Hepatocyte (in vitro differentiated cells): ENCODE measurements at regions not wholly inside any gene's neighbourhood (a gene's known extent, or its start where the extent isn't known, plus 50 kb on each side); places are given as distances from the start of the nearest gene placed in this dataset.

Experiments
- DNase-seq: peaks from one replicate; pipeline ENCODE4 v3.0.0-alpha.2; 2016; ENCODE audit warnings: low spot score
- H2AFZ ChIP-seq: fragments of 200-600 bp; sonication (generic); 2 replicates; pipeline ENCODE4 v1.6.0; 2016; ENCODE audit warnings: antibody characterized with exemption, mild to moderate bottlenecking
- H3K27ac ChIP-seq: fragments of 200-600 bp; sonication (generic); 2 replicates; pipeline ENCODE4 v1.5.1; 2016; ENCODE audit warnings: mild to moderate bottlenecking
- H3K27me3 ChIP-seq: fragments of 200-600 bp; sonication (generic); 2 replicates; pipeline ENCODE4 v1.6.1; 2016
- H3K36me3 ChIP-seq: fragments of 200-600 bp; sonication (generic); replicated peaks from 2 replicates; pipeline ENCODE4 v1.5.1; 2016; ENCODE audit warnings: low read depth; ENCODE audit not compliant: insufficient read depth
- H3K4me1 ChIP-seq: fragments of 200-600 bp; sonication (generic); 2 replicates; pipeline ENCODE4 v1.5.1; 2016; ENCODE audit warnings: mild to moderate bottlenecking, moderate library complexity; ENCODE audit not compliant: insufficient read depth
- H3K4me2 ChIP-seq: fragments of 200-600 bp; sonication (generic); 2 replicates; pipeline ENCODE4 v1.6.0; 2016
- H3K4me3 ChIP-seq: fragments of 200-600 bp; sonication (generic); 2 replicates; pipeline ENCODE4 v1.5.1; 2016; ENCODE audit warnings: mild to moderate bottlenecking
- H3K79me2 ChIP-seq: fragments of 200-600 bp; sonication (generic); 2 replicates; pipeline ENCODE4 v1.6.0; 2017; ENCODE audit warnings: mild to moderate bottlenecking
- H3K9me2 ChIP-seq: fragments of 200-600 bp; sonication (generic); replicated peaks from 2 replicates; pipeline ENCODE4 v1.6.0; 2017; ENCODE audit warnings: mild to moderate bottlenecking; ENCODE audit not compliant: insufficient read depth
- H3K9me3 ChIP-seq: fragments of 200-600 bp; sonication (generic); 2 replicates; pipeline ENCODE4 v1.5.1; 2016; ENCODE audit warnings: low read depth, mild to moderate bottlenecking
- H4K20me1 ChIP-seq: fragments of 200-600 bp; sonication (generic); 2 replicates; pipeline ENCODE4 v1.6.0; 2016; ENCODE audit warnings: mild to moderate bottlenecking; ENCODE audit not compliant: insufficient read depth, poor library complexity, severe bottlenecking
- CTCF ChIP-seq: fragments of 200-600 bp; sonication (generic); IDR thresholded peaks from 2 replicates; pipeline ENCODE4 v1.5.1; 2016; ENCODE audit warnings: antibody characterized with exemption, mild to moderate bottlenecking; ENCODE audit not compliant: poor library complexity
- EZH2 ChIP-seq: fragments of 200-600 bp; sonication (generic); IDR thresholded peaks from 2 replicates; pipeline ENCODE4 v1.6.1; 2016; ENCODE audit warnings: antibody characterized with exemption, mild to moderate bottlenecking, borderline replicate concordance
- EZH2phosphoT487 ChIP-seq: fragments of 200-600 bp; sonication (generic); IDR thresholded peaks from one replicate; pipeline ENCODE4 v1.6.1; 2018; ENCODE audit warnings: antibody characterized with exemption, mild to moderate bottlenecking, low read depth, moderate library complexity; ENCODE audit not compliant: unreplicated experiment, severe bottlenecking
- WGBS: methylation state at CpG from one replicate; pipeline ENCODE4 v1.1.6; 2016; ENCODE audit warnings: low lambda C conversion rate; ENCODE audit errors: missing lambda C conversion rate; 5-methylcytosine and 5-hydroxymethylcytosine counted together

- Histone ChIP-seq H3K9me2 (no peaks in the 10 kb centered on the region), H3K4me2 (no peak overlapping the region), H3K4me3 (no peak overlapping the region), H4K20me1 (no peaks in the 10 kb centered on the region), H3K27me3 (no peaks in the 10 kb centered on the region), H2AFZ (no peak overlapping the region), H3K4me1 (peaks cover 6% of the 10 kb centered on the region), H3K9me3 (no peaks in the 10 kb centered on the region), H3K79me2 (no peaks in the 10 kb centered on the region), H3K36me3 (no peaks in the 10 kb centered on the region), H3K27ac (no peak overlapping the region)
- 38% methylated on average over 2 of the region's 2 CpGs for WGBS
- TF ChIP-seq EZH2phosphoT487: no peak
- no peak for TF ChIP-seq CTCF
- DNase-seq: no peak
These were observed 1286.9 kb downstream of the GRIK2 start for GRCh38 chr6:102680413-102680812.

GRCh38 chr6:102679865-102680264, 1286.4 kb downstream of the GRIK2 start:
- H3K36me3 ChIP-seq: no peaks in the 10 kb centered on the region
- H2AFZ ChIP-seq: no peak overlapping the region
- no peaks in the 10 kb centered on the region for H3K27me3 ChIP-seq
- H3K4me2 ChIP-seq: no peak overlapping the region
- no peak overlapping the region for H3K4me3 ChIP-seq
- TF ChIP-seq EZH2: no peak
- no peaks in the 10 kb centered on the region for H4K20me1 ChIP-seq
- peaks cover 6% of the 10 kb centered on the region for H3K4me1 ChIP-seq
- H3K9me3 ChIP-seq: no peaks in the 10 kb centered on the region
- no peak overlapping the region for H3K27ac ChIP-seq
- no peaks in the 10 kb centered on the region for H3K9me2 ChIP-seq
- H3K79me2 ChIP-seq: no peaks in the 10 kb centered on the region
- DNase-seq: no peak
- 21% methylated on average over 1 of the region's 1 CpG for WGBS

GRCh38 chr6:102677225-102677624, 1283.7 kb downstream of the GRIK2 start:
- Histone ChIP-seq H3K36me3 (no peaks in the 10 kb centered on the region), H3K27ac (no peak overlapping the region), H3K4me1 (peaks cover 6% of the 10 kb centered on the region), H4K20me1 (no peaks in the 10 kb centered on the region), H2AFZ (no peak overlapping the region), H3K79me2 (no peaks in the 10 kb centered on the region), H3K9me2 (no peaks in the 10 kb centered on the region), H3K4me3 (no peak overlapping the region), H3K4me2 (no peak overlapping the region), H3K9me3 (no peaks in the 10 kb centered on the region), H3K27me3 (no peaks in the 10 kb centered on the region)
- no peak for DNase-seq
- 68% methylated on average over 1 of the region's 1 CpG for whole genome bisulfite sequencing
- TF ChIP-seq CTCF: no peak
- no peak for TF ChIP-seq EZH2
- no peak for TF ChIP-seq EZH2phosphoT487

GRCh38 chr6:102670735-102671134, 1277.2 kb downstream of the GRIK2 start:
- Histone ChIP-seq H3K36me3 (no peaks in the 10 kb centered on the region), H3K4me3 (no peak overlapping the region), H2AFZ (no peak overlapping the region), H3K9me3 (no peaks in the 10 kb centered on the region), H3K4me2 (no peak overlapping the region), H3K27ac (no peak overlapping the region), H3K79me2 (no peaks in the 10 kb centered on the region), H4K20me1 (no peaks in the 10 kb centered on the region), H3K9me2 (no peaks in the 10 kb centered on the region), H3K27me3 (no peaks in the 10 kb centered on the region), H3K4me1 (no peaks in the 10 kb centered on the region)
- WGBS: 71% methylated on average over 1 of the region's 1 CpG
- no peak for DNase-seq
- TF ChIP-seq CTCF (no peak), EZH2phosphoT487 (no peak), EZH2 (no peak)
